CD4-positive, CD25-positive, alpha-beta regulatory T cell (primary cell): ENCODE measurements at regions not wholly inside any gene's neighbourhood (a gene's known extent, or its start where the extent isn't known, plus 50 kb on each side); places are given as distances from the start of the nearest gene placed in this dataset.

ENCODE experiments used
- ATAC-seq, 2 donors: fragments of 150-1000 bp; cut with Tn5 transposase; one replicate each; pipeline ENCODE4 v1.10.0; 2021; ENCODE audit warnings: low read depth in 2 of 2, moderate number of reproducible peaks in 2 of 2, moderate library complexity in 1 of 2
- DNase-seq, 3 donors: peaks; one replicate each; pipeline versions ENCODE4 v3.0.0 to v3.0.0-alpha.2; 2012 to 2022; ENCODE audit warnings: mixed read lengths in 1 of 3
- H3K27ac ChIP-seq: one replicate; pipeline ENCODE4 v1.7.0; 2013; ENCODE audit warnings: mild to moderate bottlenecking, low read length; ENCODE audit not compliant: insufficient read depth, poor library complexity, severe bottlenecking
- H3K27me3 ChIP-seq: one replicate; pipeline ENCODE4 v1.7.0; 2013; ENCODE audit warnings: low read length; ENCODE audit not compliant: control insufficient read depth, insufficient read depth
- H3K36me3 ChIP-seq: one replicate; pipeline ENCODE4 v1.7.0; 2013; ENCODE audit warnings: mild to moderate bottlenecking, low read length, moderate library complexity; ENCODE audit not compliant: control insufficient read depth, insufficient read depth
- H3K4me1 ChIP-seq: 2 replicates; pipeline ENCODE4 v1.7.0; 2013; ENCODE audit warnings: mild to moderate bottlenecking, low read length; ENCODE audit not compliant: insufficient read depth, control insufficient read depth, poor library complexity, severe bottlenecking
- H3K4me3 ChIP-seq: one replicate; pipeline ENCODE4 v1.7.0; 2013; ENCODE audit warnings: low read depth, mild to moderate bottlenecking, low read length, moderate library complexity
- H3K9me3 ChIP-seq, 2 experiments: 1 replicate in 1 of 2; 2 replicates in 1 of 2; pipeline ENCODE4 v1.7.0; 2013; ENCODE audit warnings: low read length in 2 of 2, mild to moderate bottlenecking in 1 of 2, moderate library complexity in 1 of 2; ENCODE audit not compliant: control insufficient read depth in 2 of 2
- H3K27ac Mint-ChIP-seq, 3 donors: one replicate each; pipeline ENCODE4 v1.8.0; 2020 to 2022; ENCODE audit warnings: mild to moderate bottlenecking in 3 of 3, mixed read lengths in 3 of 3, moderate library complexity in 2 of 3
- H3K27me3 Mint-ChIP-seq: one replicate; pipeline ENCODE4 v1.8.0; 2022; ENCODE audit warnings: mild to moderate bottlenecking, mixed read lengths
- H3K36me3 Mint-ChIP-seq: one replicate; pipeline ENCODE4 v1.8.0; 2020; ENCODE audit warnings: mixed read lengths
- H3K4me1 Mint-ChIP-seq, 4 donors: one replicate each; pipeline ENCODE4 v1.8.0; 2020 to 2022; ENCODE audit warnings: mixed read lengths in 4 of 4, mild to moderate bottlenecking in 1 of 4
- H3K4me3 Mint-ChIP-seq, 4 donors: one replicate each; pipeline ENCODE4 v1.8.0; 2020 to 2022; ENCODE audit warnings: mild to moderate bottlenecking in 4 of 4, mixed read lengths in 4 of 4, moderate library complexity in 3 of 4
- H3K9me3 Mint-ChIP-seq, 7 donors: one replicate each; pipeline ENCODE4 v1.8.0; 2020 to 2022; ENCODE audit warnings: mixed read lengths in 7 of 7, mild to moderate bottlenecking in 3 of 7, moderate library complexity in 2 of 7

DNA sequence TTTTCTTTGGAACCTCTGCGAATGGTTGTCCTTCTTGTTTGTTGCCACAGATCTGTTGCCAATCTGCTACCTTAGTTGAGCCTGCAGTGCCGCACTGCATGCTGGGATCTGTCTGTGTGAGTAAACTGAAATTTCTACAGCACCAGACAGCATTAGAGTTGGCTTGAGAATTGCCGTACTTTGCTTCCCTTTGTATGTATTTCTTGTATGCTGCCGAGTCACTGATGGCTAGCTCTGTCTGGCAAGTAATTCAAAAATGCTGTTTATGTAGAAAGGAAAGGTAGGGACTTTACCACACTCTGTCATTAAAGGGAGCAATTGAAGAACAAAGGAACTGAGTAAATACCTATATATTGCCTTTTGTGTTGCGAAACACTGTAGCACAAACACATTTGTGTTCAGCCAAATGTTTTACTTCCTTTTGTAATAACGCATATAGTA lies 857.4 kb downstream of the USP25 start:
- Histone ChIP-seq H3K4me3 (no peak overlapping the region), H3K4me1 (no peaks in the 10 kb centered on the region), H3K36me3 (no peaks in the 10 kb centered on the region), H3K9me3 (no peaks in the 10 kb centered on the region), H3K27me3 (no peaks in the 10 kb centered on the region), H3K27ac (no peak overlapping the region)
- ATAC-seq (no peak), DNase-seq (no peak)
- Mint-ChIP-seq H3K27ac (no peak overlapping the region), H3K4me3 (no peak overlapping the region), H3K27me3 (no peaks in the 10 kb centered on the region), H3K9me3 (peaks cover 1 to 5% (median 4%) of the 10 kb centered on the region in 7 donors), H3K4me1 (no peaks in the 10 kb centered on the region), H3K36me3 (no peaks in the 10 kb centered on the region)

DNA sequence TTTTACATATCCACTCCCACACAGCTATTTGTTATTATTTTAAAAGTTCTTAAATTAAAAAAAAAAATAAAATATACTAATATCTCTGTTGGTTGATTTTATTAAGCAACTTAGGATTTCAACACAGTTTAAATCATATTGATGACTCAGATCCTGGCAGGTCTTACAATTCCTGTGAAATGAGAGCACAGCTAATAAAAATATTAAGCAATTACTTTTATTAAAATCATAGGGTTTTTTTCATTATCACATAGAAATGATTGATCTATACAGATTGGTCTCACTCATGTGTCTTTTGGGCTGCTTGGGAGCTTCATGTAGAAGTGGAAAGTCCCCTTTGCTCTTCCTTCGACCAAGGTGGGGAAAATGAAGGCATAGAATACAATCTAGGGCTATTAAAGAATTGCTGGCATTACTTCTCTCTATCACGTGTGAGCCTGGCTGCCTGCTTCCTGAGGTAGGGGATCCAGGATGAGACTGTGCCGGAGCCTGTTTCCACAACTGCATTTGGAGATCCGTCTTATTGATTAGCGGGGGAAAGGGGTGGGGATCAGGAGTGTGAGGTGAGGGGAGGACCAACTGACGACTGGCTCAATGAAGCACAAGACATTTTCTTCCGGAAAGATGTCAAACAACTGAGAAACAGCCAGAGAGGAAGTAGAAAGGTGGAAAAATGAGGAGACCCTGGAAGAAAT lies 858.0 kb downstream of the USP25 start:
- no peak overlapping the region for H3K27ac Mint-ChIP-seq
- no peaks in the 10 kb centered on the region for H3K36me3 Mint-ChIP-seq
- Histone ChIP-seq H3K27me3 (no peaks in the 10 kb centered on the region), H3K36me3 (no peaks in the 10 kb centered on the region), H3K27ac (no peak overlapping the region), H3K4me1 (no peaks in the 10 kb centered on the region), H3K4me3 (no peak overlapping the region), H3K9me3 (no peaks in the 10 kb centered on the region)
- H3K27me3 Mint-ChIP-seq = no peaks in the 10 kb centered on the region
- H3K4me1 Mint-ChIP-seq = no peaks in the 10 kb centered on the region
- ATAC-seq (no peak), DNase-seq (no peak)
- no peak overlapping the region for H3K4me3 Mint-ChIP-seq
- peaks cover 0 to 5% (median 4%) of the 10 kb centered on the region in 7 donors for H3K9me3 Mint-ChIP-seq

DNA sequence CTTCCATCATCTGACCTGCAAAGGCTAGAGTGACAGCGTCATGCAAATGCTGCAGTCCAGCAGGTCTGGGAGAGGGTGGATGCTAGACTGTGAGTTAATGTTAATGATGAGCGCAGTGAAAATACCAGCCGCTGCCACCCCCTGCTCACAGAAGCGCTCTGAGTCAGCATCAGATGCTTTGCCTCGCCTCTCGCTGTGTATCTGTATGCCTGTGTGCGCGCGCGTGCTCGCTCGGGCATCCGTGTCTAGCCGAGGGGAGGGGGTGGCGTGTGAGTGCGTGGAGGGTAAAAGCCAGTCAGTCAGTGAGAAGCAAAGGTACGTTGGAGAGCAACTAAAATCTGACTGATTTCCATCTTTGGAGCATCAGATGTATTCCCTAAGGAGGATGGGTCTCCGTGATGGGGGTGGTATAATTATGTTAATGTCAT lies 858.7 kb downstream of the USP25 start:
- Mint-ChIP-seq H3K4me1 (no peaks in the 10 kb centered on the region), H3K36me3 (no peaks in the 10 kb centered on the region), H3K27ac (no peak overlapping the region), H3K9me3 (peaks cover 2 to 5% (median 4%) of the 10 kb centered on the region in 7 donors), H3K27me3 (no peaks in the 10 kb centered on the region), H3K4me3 (no peak overlapping the region)
- Histone ChIP-seq H3K36me3 (no peaks in the 10 kb centered on the region), H3K27me3 (no peaks in the 10 kb centered on the region), H3K4me3 (no peak overlapping the region), H3K4me1 (no peaks in the 10 kb centered on the region), H3K9me3 (no peaks in the 10 kb centered on the region), H3K27ac (no peak overlapping the region)
- DNase-seq (no peak), ATAC-seq (no peak)

DNA sequence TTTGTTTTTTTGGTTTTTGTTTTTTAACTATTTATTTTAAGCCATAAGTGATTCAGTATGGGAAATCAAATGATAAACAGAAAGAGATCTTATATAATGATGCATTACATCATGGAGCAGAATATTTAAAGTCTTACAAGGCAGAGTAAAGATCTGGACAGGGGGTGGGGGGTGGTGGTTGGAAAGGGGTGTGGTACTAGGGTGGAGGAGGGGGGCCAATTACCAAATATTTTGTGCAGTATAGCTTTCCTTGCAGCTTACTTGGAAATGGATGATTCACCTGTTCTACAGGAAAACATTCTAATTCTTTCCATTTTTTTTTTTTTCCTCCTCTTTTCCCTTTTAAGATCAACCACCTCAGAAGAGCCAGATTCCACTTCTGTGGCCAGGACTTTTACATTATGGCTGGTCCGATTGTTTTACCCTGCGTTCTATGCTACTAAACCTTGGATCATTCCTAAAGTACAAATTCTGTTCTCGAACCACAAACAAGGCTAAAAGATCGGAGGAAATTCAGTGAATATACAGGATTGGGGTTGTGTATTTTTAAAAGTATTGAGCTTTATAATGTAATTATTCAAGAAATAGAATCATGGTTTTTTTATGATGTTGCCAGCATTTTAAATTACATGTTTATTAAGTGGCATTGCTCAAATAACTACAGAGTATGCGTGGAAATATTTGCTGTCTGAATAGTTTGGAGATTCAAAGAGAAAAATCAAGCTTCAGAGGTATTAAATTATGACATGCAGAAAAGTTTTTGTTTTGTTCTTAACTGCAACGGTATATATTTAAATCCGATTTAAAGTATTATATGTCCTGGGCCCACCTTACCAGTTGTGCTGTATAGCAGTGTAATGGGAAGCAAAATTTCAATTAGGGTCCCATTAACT lies 859.5 kb downstream of the USP25 start:
- no peak overlapping the region for H3K27ac ChIP-seq
- Mint-ChIP-seq H3K9me3 (peaks cover 0 to 7% (median 2%) of the 10 kb centered on the region in 7 donors), H3K36me3 (no peaks in the 10 kb centered on the region), H3K27ac (no peak overlapping the region), H3K4me1 (no peaks in the 10 kb centered on the region), H3K27me3 (no peaks in the 10 kb centered on the region), H3K4me3 (no peak overlapping the region)
- H3K9me3 ChIP-seq = no peaks in the 10 kb centered on the region
- ATAC-seq (no peak), DNase-seq (no peak)
- H3K36me3 ChIP-seq = no peaks in the 10 kb centered on the region
- H3K4me1 ChIP-seq = no peaks in the 10 kb centered on the region
- no peaks in the 10 kb centered on the region for H3K27me3 ChIP-seq
- H3K4me3 ChIP-seq = no peak overlapping the region

DNA sequence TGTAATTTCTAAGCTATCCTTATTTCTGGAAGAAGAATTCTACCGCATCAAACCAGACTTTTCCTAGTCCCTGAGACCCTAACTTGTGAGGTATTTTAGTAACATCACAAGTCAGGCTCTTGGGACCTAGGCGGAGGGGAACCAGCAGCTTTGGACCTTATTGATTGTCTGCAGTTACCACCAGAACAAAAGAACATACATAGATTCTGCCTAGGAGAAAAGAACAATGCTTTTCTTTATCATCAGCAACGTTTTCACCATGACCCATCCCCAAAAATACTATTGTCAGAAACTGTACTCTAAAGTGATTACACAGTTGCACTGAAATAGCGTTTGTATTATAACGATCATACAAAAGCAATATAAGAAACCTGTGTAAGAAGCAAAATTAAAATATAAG lies 860.4 kb downstream of the USP25 start:
- Mint-ChIP-seq H3K9me3 (peaks cover 0 to 7% (median 2%) of the 10 kb centered on the region in 7 donors), H3K4me3 (no peak overlapping the region), H3K36me3 (no peaks in the 10 kb centered on the region), H3K27me3 (no peaks in the 10 kb centered on the region), H3K27ac (no peak overlapping the region), H3K4me1 (no peaks in the 10 kb centered on the region)
- Histone ChIP-seq H3K36me3 (no peaks in the 10 kb centered on the region), H3K27me3 (no peaks in the 10 kb centered on the region), H3K27ac (no peak overlapping the region), H3K9me3 (no peaks in the 10 kb centered on the region), H3K4me1 (no peaks in the 10 kb centered on the region), H3K4me3 (no peak overlapping the region)
- no peak for ATAC-seq
- DNase-seq = no peak

DNA sequence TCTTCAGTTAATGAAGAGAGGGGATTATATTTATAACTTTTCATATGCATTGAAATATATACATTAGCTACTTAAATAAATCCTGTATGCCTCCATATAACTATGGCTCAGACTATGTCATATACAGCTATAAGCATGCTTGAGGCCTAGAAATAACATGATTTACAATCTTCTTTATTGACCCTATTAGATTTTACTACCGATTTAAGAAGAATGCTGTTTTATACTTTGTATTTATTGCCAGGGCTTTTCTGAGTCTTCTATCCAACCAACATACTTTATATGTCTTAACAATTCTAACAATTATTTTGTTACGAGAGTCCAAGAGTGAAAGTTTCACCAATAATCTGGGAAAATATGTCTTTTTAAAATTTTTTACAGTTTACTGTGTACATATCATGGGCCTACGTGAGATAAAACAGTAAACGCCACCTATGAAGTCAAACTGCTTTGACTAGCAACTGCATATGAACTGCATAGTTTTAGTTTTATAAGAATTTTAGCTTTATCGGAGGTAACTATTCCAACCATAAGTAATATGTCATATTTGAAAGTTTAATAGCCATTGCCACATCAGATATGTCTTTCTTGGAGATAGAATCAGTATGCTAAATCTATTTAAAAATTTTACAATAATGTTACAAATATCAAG lies 861.0 kb downstream of the USP25 start:
- Mint-ChIP-seq H3K27me3 (no peaks in the 10 kb centered on the region), H3K4me3 (no peak overlapping the region), H3K9me3 (peaks cover 0 to 7% (median 2%) of the 10 kb centered on the region in 7 donors), H3K4me1 (no peaks in the 10 kb centered on the region), H3K36me3 (no peaks in the 10 kb centered on the region), H3K27ac (no peak overlapping the region)
- DNase-seq (no peak), ATAC-seq (no peak)
- Histone ChIP-seq H3K36me3 (no peaks in the 10 kb centered on the region), H3K27ac (no peak overlapping the region), H3K27me3 (no peaks in the 10 kb centered on the region), H3K4me1 (no peaks in the 10 kb centered on the region), H3K9me3 (no peaks in the 10 kb centered on the region), H3K4me3 (no peak overlapping the region)

DNA sequence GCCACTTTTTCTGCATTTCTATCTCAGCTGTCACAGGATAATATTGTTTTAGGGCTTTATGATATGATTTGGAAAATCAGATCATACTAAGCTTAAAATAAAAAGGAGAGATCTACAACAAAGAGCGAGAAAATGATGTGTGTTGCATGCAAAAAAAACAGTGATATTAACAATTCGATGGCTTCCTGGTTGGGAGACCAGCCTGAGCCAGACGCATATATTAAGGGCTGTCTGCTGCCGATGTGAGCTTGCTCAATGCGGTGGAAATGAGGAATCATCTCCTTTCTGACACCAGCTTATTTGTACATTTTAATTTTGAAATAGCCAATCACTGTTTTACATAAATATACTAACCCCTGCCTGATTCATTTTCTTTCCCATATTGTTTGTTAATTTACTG lies 862.6 kb downstream of the USP25 start:
- no peaks in the 10 kb centered on the region for H3K27me3 ChIP-seq
- no peak overlapping the region for H3K27ac ChIP-seq
- no peaks in the 10 kb centered on the region for H3K4me1 ChIP-seq
- Mint-ChIP-seq H3K27ac (no peak overlapping the region), H3K9me3 (peaks cover 0 to 11% (median 5%) of the 10 kb centered on the region in 7 donors), H3K4me1 (no peaks in the 10 kb centered on the region), H3K27me3 (no peaks in the 10 kb centered on the region), H3K4me3 (no peak overlapping the region), H3K36me3 (no peaks in the 10 kb centered on the region)
- peaks cover 0 to 3% of the 10 kb centered on the region in 2 experiments for H3K9me3 ChIP-seq
- no peak overlapping the region for H3K4me3 ChIP-seq
- ATAC-seq (no peak), DNase-seq (no peak)
- H3K36me3 ChIP-seq = no peaks in the 10 kb centered on the region
